ENCODE measurements at regions not wholly inside any gene's neighbourhood (a gene's known extent, or its start where the extent isn't known, plus 50 kb on each side); places are given as distances from the start of the nearest gene placed in this dataset.

GRCh38 chr6:144673807-144674206, 388.7 kb downstream of the UTRN start:
- no peak for TF ChIP-seq CTCF (IDR thresholded peaks at IDR 0.05; ENCODE audit: low read length)
- no peak for TF ChIP-seq EZH2 (IDR thresholded peaks at IDR 0.05; ENCODE audit: borderline replicate concordance, low read length)

Data from OCI-LY1 (cell line).